ENCODE measurements at regions not wholly inside any gene's neighbourhood (a gene's known extent, or its start where the extent isn't known, plus 50 kb on each side); places are given as distances from the start of the nearest gene placed in this dataset.

DNA sequence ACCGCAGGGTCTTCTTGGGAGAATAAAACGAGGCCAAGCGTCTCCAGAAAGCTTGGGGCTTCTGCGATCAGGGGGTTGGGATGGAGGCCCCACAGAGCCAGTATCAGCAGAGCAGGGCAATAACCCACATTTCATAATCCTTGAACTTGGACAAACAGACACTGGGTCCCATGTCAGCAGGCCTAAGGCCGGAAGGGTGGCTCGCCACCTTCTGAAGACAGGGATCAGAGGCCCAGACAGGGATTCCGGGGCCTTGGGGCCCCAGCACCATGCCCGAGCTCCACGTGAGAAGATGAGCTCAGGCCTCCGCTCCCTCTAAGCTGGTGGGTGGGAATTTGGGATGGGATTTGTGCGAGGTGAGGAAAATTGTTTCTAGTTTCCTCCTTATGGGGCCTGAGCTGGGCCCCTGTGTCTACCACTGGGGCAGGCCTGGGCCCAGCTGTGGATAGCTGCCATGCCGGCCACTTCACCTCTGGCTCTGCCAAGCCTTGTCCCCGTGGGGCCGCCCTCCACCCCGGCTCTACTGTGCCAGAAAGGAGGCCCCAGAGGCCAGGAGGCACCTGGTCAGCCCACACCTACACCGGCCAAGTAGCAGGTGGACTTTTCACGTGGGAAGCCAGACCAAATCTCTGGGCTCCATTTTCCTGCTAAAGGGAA is 67.2 kb upstream of the DLK1 start:
- ATAC-seq, result no peak

DNA sequence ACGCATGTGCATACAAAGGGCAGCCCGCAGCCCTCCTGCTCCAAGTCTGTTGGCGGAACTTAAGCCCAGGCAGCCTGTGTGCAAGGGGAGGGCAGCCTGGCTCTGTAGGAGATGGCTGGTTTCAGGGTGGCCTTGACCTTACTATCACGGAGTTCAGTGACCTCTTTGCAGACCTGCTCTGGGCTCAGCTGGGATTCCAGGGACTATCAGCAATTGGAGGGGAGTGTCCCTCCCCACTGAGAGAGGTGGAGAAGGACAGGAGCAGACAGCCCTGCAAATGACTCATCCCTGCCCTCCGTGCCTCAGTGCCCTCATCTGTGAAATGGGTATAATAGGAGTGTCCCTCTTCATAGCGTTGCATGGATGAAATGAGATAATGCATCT is 66.2 kb upstream of the DLK1 start:
- no peak for ATAC-seq

DNA sequence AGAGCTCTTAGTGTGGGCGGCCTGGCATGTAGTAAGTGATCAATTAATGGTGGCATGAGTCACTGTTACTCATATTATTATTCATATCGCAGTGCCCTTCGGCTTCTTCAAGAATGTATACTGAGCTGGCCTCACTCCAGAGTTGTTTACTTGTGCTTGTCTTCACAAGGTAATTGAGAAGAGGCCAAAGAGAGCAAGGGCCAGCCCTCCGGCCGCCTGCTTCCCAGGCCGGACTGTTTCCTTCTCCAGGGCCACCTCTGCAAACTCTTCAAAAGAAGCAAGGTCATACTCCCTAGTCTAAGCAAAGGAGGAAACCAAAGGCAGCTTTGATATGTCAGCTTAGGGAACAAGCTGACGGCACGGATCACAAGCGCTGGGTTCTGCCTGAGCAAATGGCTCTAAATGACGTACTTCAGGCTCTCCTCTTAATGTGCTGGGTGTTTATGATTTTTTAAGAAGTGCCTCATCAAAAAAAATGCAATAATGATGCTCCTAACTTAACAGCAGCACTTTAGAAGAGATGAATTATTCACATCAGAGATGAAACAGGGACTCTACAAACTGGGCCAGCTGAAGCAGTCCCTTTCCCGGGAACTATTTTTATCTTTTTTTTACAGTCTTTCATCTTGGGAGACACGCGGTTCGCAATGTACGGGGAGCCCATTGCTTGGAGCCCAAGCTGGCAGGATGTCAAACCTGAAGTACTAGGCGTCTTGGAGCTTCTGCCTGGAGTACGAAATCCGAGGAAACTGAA is 65.6 kb upstream of the DLK1 start:
- ATAC-seq, result peak; percentile 12

DNA sequence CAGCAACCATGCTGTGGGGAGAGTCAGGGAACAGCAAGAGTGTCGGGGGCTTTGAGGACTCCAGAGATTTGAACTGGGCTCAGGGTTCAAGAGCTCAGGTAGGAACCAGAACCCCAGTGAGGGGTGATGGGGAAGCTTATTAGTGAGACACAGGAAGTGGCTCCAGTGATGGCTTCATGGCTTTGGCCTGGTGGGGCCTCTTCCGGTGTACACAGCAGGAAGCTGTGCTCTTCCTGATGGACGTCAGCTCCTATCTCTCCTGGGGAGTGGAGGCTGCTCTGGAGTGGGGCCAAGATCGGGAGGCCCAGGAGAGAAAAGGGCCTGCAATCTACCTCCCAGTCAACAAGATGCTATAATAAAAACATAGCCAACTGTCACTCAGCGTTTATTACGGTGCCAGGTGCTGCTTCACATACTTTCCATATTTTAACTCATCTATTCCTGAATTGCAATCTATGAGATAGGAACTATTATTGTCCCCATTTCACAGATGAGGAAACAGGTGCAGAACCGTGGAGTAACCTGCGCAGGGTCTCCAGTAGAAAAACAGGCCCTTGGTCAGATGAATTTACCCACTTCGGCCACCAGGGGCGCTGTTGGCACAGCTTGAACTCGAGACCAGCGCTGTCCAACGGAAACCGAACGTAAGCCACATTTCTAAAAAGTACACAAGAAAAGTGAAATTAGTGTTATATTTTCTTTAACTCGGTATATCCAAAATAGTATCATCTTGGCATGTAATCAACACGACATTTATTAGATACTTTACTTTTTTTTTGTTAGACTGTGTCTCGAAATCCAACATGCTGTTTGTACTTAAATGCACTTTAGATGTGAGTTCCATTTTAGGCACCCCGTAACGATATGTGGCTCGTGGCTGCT is 63.6 kb upstream of the DLK1 start:
- ATAC-seq, result no peak

DNA sequence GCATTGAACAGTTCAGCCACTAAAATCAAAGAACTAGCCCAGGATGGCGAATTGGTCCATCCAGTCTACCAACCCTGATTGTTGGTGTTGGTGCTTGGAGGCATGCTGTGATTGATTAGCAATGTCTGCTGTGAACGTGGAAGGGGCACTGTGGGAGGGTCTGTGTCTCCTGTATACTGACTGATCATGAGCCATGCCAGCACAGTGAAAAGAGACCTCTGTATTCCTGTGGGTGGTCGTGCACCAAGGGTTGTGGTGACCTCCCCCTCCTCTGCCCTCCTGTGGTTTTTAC is 63.0 kb upstream of the DLK1 start:
- ATAC-seq, result no peak

DNA sequence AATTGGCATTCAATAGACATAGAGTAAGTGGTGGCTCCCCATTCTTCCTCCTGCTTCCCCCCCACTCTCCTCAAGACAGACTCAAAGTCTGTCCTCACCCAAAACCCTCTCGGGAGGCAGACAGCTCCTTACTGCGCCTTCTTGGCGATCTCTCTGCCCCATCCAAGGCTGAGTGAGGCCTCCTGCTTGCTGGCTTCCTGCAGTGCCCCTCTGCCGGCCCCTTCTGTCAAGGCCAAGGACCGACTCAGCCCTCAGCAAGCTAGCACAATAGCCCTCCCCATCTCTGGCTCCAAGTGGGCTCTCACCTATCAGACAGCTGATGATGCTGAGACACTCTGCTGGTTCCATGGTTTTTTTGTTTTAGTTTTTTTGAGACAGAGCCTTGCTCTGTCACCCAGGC is 62.5 kb upstream of the DLK1 start:
- ATAC-seq, result no peak

DNA sequence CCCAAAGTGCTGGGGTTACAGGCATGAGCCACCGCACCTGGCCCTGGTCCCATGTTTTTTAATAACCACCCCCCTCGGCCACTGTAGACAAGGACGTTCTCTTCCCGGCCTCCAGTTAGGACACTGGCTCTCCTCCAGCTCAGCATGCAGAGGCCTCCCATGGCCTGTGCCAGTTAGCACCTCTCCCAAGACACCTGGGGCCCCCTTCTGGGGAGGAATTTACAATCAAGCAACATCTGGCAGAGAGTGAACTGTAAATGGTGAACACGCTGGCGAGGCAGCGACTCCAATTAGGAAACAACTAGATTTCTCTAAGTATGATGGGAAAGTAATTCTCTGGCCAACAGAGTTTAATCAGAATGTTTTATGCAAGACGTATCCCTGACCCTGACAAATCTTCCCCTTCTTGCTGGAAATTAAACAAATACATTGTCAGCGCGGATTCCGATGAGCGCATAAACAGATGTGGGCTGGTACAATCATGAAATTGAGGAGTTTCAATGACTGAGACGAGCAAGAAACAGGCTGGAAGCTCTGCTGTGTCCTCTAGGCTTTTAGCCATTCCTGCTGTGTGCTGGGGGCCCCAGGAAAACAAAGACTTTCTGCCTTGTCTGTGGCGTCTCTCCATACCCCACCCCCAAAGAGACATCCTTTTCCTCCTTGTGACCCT is 61.7 kb upstream of the DLK1 start:
- no peak for ATAC-seq

DNA sequence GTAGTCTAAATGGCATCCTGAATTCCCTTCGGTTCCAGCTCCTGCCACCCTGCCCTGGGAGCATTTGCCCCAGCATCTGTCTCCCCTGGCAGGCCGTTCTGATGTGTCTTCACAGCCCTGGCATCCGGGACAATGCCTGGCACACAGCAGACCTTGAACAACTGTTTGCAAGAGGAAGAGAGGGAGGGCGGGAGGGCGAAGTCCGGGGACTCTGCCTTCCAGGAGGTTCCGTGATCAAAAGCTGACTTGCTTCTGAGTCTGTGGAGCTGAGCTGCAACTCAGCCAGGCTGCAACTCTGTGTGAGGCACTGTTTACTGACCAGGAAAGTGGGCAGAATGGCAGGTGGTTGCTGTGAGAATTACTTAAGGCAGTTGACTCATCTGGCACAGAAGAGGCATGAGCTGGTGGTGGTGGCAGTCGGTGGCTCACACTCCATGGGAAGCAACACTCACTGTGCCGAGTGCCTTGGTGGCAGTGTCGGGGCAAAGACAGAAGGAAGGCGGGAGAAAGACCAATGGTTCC is 61.1 kb upstream of the DLK1 start:
- ATAC-seq, result peak; percentile 46

DNA sequence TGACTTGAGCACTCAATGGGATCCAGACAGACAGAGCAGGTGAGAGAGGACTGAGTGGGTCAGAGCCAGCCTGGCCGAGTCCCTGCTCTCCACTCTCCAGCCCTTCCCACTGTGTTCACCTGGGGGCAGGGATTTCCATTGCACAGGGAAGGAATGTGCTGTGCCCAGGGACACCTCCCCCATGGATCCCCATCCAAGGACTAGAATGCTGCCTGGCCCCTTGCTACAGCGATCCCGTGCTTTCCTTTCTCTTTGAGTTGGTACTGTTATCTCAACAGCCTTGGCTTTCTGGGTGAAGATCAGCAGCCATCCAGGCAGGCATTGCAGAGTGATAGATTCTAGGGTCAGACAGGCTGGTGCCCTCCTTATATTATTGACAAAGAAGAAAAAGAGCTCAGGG is 60.3 kb upstream of the DLK1 start:
- ATAC-seq, result no peak

DNA sequence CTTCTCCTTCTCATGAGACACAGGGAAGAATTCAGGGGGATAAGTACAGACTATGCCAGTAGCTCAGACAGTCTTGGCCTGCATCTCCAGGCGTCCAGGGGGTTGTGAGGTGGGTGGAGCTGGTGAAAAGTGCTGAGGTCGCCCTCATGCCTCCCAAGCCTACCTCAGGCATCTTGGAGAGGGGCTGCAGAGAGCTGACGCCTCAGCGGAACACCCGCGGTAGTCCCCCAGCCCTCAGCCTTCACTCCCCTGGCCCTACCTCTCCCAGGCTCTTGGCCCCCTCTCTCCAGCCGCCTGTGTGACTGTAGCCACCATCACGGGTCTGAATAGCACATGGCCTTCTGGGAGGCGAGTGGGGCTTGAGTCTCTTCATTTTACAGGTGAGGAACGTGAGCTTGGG is 59.8 kb upstream of the DLK1 start:
- no peak for ATAC-seq

DNA sequence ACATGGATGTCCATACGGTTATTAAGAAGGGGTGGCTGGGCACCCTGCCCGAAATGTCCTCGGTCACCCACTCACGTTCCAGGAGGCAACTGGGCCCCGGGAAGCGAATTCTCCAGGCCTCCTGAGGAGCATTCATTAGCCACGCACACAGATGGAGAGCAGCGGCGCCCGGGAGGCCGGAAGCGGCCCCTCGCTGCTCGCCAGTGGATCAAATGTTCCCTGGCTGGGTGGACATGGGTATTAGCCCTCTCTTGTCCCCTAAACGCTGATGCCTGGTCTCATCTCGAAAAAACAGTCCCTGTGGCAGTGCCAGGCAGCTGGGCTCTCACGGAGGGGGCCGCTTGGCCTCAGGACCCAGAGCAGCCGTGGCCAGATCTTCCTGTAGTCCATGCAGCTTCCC is 59.0 kb upstream of the DLK1 start:
- ATAC-seq, result no peak

DNA sequence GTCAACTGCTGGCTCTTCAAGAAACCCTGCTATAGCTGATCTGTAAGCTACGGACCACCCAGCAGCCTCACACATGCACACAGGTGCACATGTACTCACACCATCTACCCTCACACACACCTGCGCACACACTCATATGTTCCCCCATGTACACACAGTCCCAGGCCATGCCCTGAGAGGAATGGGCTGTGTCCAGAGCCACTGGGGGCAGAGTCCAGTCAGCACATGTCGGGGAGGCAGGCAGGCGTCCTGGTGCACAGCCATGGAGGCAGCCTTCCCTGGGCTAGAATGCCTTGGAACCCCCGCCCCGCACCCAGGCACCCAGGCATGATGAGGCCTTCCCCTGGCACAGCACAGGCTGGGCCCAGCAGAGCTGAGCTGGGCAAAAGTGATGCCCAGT is 58.3 kb upstream of the DLK1 start:
- no peak for ATAC-seq

DNA sequence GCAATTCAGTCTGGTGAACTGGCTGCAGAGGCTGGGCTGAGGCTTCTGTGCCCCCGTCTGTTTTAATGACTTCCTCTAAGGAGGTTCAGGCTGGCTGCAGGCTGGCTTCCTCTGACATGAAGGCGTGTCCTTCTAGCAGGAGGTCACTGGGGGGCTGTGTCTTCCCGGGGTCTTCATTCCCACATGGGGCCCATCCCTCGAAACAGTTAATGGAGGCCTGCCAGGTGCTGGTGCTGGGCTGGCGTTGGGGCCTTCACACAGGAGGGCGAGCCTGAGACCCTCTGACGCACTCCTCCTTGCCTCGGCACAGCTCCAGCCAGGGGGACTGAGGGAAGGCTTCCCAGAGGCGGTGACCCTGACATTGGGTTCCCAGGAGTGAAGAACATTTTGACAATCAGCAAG is 57.7 kb upstream of the DLK1 start:
- no peak for ATAC-seq

DNA sequence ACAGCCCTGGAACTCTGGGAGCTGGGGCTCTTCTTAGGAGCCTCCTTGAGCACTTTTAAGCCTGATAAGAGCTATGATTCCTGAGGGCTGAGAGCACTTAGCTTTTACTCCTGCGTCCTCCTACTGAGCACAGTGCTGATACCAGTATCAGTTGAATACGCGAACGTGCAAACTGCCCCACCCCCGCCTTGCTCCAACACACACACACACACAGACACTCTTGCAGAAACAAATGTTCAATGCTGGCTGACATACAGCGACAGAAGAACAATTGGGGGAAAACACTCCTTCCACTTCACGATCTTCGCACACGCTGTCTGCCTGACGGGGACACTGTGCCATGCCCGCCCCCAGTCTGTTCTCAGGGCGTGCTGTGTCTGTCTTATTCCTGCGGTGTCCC is 57.2 kb upstream of the DLK1 start:
- ATAC-seq, result no peak

DNA sequence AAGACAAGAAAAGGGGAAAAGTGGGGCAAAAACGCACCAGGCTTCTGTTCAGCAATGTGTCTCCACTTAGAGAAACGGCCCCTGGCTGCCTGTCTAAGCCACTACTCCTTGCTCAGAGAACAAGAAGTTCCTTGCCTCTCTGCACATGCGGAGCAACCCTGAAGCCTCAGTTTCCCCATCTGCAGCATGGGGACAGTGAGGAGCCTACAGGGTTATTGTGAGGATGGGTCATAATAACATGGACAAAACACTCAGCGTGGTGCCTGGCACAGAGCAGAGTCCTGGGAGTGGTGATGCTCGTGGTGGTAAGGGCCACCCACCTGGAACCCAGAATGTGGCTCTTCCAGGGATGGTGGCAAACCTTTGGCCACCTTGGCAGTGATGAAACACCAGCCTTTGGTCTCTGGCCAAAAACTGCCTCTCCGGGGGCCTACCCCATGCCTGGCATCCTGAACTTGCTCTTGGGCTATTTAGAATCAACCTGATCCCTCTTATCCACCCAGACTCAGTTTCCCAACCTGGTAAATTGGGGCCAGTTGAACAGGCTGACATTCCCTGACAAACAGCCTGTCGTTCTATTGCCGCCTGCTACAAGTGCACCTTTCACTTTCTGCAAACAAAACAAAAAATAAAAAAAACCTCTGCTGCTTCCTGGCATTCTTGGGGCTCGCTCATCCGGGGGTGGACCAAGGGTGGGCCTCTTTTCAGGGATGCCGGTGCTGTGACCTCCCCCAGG is 56.5 kb upstream of the DLK1 start:
- ATAC-seq, result no peak

DNA sequence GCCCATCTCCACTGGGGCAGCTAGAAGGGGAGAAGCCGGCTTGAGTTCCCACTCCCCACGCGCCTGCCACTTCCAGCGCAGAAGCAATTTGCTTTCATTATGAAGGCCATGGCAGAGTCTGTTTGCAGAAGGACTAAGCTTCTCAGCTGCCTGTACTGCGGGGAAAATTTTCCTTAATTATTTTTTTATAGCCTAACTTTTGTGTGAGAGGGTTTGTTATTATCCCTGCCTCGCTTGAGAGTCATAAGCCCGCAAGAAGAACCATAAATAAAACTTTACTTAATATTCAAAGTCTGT is 56.0 kb upstream of the DLK1 start:
- no peak for ATAC-seq

DNA sequence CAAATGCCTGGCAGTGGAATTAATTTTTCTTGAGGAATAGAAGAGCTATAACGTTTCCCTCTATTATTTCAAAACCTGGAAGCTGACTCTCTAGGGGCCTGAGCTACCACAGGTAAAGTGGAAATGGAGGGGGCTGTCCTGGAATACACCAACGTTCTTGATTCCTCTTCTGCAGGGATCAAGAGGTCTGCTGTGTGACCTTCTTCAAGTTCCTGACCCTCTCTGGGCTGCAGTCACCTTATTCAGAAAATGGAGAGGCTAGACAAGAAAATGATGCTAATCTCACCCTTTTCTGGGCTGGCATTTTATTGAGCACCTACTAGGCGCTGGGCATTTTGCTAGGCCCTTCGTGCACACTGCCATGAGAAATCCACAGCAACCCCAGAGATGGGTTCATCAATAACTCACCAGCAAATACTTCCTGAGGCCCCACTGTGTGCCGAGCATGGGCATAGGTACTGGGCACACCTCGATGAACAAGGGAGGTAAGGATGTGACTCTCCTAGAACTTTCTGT is 55.2 kb upstream of the DLK1 start:
- ATAC-seq, result no peak

DNA sequence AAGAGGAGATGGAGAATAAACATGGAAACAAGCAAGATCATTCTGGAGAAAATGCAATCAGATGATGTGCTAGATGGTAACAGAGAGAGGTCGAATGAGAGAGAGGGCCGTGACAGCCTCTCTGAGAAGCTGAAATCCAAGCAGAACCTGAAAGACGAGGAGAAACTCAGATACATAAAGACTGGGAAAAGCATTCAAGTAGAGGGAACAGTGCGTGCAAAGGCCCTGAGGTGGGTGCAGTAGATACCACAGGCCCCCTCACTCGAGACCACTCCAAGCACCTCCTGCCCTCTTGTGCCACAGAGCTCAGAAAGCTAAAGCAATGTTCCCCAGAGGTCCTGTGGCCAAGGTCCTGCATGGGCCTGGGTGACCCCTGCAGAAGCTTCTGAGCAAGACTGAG is 54.8 kb upstream of the DLK1 start:
- no peak for ATAC-seq

DNA sequence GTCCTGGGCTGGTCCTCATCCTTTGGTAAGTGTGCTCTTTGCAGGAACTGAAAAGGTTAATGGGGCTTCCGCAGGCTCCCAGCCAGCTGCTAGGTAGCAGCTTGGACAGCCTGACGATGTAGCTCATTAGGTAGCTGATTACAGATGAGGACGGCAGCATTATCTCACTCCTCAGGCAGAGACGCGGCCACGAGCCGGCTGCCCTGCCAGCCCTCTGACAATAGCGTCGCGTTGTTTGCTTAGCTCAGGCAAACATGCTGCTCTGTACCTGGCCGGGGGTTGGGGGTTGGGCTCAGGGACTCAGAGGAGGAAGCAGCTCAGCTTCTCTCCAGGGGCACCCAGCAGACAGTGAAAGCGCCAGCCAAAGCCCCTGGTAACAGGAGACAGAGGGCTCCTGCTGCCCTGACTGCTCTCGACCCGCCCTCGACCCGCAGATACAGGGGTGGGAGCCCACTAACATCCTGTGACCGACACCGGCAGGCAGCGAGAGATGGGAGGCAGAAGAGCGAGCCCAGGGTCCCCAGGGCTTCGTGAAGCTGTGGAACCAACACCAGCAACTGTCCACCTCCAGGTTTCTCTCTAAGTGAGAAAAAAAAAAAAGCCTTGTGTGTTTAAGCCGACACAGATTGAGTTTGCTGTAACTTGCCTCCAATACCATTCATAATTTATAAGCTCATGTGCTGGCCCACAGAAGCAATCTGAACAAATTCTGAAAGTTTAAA is 53.4 kb upstream of the DLK1 start:
- ATAC-seq, result no peak

DNA sequence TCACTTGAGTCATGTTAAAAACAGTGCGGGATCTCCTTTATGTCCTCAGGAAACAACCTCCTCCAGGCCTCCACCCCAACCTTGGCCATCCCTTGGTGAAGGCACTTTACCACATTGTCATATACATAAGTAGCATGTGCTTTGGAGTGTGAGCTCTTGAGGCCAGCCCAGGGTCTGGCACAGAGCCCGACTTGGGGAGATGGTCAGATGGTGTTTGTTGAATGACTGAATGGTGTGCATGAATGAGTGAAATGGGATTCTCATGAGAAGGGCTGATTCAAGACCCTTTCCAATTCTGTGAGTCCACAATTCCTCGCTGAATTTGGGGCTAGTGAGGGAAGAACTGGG is 52.9 kb upstream of the DLK1 start:
- no peak for ATAC-seq

DNA sequence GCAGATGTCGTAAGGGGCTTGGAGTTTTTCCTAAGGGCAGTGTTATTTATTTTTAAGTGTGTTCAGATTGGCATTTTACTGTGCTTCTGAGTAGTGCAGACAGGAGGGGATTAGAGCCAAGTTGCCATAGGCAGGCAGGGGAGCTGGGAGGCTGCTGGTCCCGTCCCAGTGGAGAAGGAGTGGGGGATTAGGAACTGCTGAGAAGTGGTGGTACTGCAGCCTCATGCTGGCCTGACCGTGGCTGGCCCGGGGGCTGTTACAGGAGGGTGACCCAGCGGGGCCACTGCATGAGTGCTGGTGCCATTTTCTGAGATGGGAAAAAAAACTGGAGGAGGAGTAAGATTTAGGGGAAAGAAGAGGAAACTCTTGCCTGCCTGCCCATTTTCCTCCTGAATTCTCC is 52.3 kb upstream of the DLK1 start:
- ATAC-seq, result no peak

Measured in esophagus mucosa (tissue), 1 donor.